A673 (cell line): ENCODE measurements at regions not wholly inside any gene's neighbourhood (a gene's known extent, or its start where the extent isn't known, plus 50 kb on each side); places are given as distances from the start of the nearest gene placed in this dataset.

Experiments
- BruUV-seq: library from RNA; stranded (reverse); fragments of 400-500 nt; replicated peaks from 2 replicates; lab custom pipeline; 2021; lab: Mats Ljungman, UMichigan
- CTCF ChIA-PET: fragments of 300-600 bp; sonication (Branson Sonifier 250); formaldehyde crosslinking; loops from one replicate; lab custom pipeline; 2022; ENCODE audit warnings: antibody characterized with exemption; lab: Charles Lee
- POLR2A ChIA-PET: fragments of 300-600 bp; sonication (Branson Sonifier 250); formaldehyde crosslinking; loops from one replicate; lab custom pipeline; 2022; ENCODE audit warnings: antibody characterized with exemption; ENCODE audit not compliant: low non-redundant PET; lab: Charles Lee
- DNase-seq: peaks from one replicate; pipeline ENCODE4 v3.0.0-alpha.2; 2015; ENCODE audit warnings: low spot score
- H3K27ac ChIP-seq: fragments of 200-600 bp; sonication (generic); 2 replicates; pipeline ENCODE4 v1.5.1; 2016; ENCODE audit warnings: mixed run types, low read depth, mild to moderate bottlenecking, mixed read lengths, antibody characterized with exemption, low read length; ENCODE audit not compliant: poor library complexity, severe bottlenecking
- H3K27me3 ChIP-seq: fragments of 200-600 bp; sonication (generic); replicated peaks from 2 replicates; pipeline ENCODE4 v1.6.1; 2017; ENCODE audit warnings: mixed run types, low read depth, mild to moderate bottlenecking, mixed read lengths, antibody characterized with exemption, low read length; ENCODE audit not compliant: insufficient read depth, poor library complexity
- H3K36me3 ChIP-seq: fragments of 200-600 bp; sonication (generic); 2 replicates; pipeline ENCODE4 v1.6.1; 2016; ENCODE audit warnings: mixed run types, mild to moderate bottlenecking, mixed read lengths, antibody characterized with exemption, low read length; ENCODE audit not compliant: insufficient read depth, poor library complexity, severe bottlenecking
- H3K4me1 ChIP-seq: fragments of 200-600 bp; sonication (generic); 2 replicates; pipeline ENCODE4 v1.6.1; 2017; ENCODE audit warnings: mixed run types, mild to moderate bottlenecking, mixed read lengths, antibody characterized with exemption, low read length; ENCODE audit not compliant: insufficient read depth, poor library complexity, severe bottlenecking
- H3K4me3 ChIP-seq: fragments of 200-600 bp; sonication (generic); 2 replicates; pipeline ENCODE4 v1.5.1; 2016; ENCODE audit warnings: low read depth, mixed run types, mild to moderate bottlenecking, mixed read lengths, low read length; ENCODE audit not compliant: poor library complexity, severe bottlenecking
- H3K9me3 ChIP-seq: fragments of 200-600 bp; sonication (generic); 2 replicates; pipeline ENCODE4 v1.6.1; 2016; ENCODE audit warnings: mixed run types, low read depth, mild to moderate bottlenecking, mixed read lengths, antibody characterized with exemption, low read length; ENCODE audit not compliant: poor library complexity, severe bottlenecking
- EZH2 ChIP-seq: fragments of 200-600 bp; sonication (generic); IDR thresholded peaks from 2 replicates; pipeline ENCODE4 v1.6.1; 2017; ENCODE audit warnings: borderline replicate concordance, low read depth, mild to moderate bottlenecking, mixed read lengths, antibody characterized with exemption, low read length; ENCODE audit not compliant: poor library complexity, severe bottlenecking
- intact Hi-C: fragments of 100-400 bp; cut with micrococcal nuclease; formaldehyde crosslinking; loops from one replicate; pipeline ENCODE4 v1.10.0; 2022; ENCODE audit not compliant: unreplicated experiment
- TF ChIP-seq, protein P1 (sequence below): fragments of 300-800, 200-600 bp; sonication (generic); conservative IDR thresholded peaks from 2 replicates; pipeline ENCODE4 v1.5.1; 2017; ENCODE audit warnings: low read depth, mild to moderate bottlenecking, antibody characterized with exemption, low read length, moderate library complexity, mixed read lengths

- H3K27ac ChIP-seq, result no peak overlapping the region
- intact Hi-C loops, result no loop called here
- ChIA-PET POLR2A (no interaction called here), CTCF (no interaction called here)
- no peaks in the 10 kb centered on the region for H3K9me3 ChIP-seq
- DNase-seq, result no peak
- H3K4me1 ChIP-seq, result no peaks in the 10 kb centered on the region
- no TSS peak for BruUV-seq
- H3K27me3 ChIP-seq, result peaks cover 39% of the 10 kb centered on the region
- no peak for TF ChIP-seq EZH2
- TF ChIP-seq, protein P1, sequence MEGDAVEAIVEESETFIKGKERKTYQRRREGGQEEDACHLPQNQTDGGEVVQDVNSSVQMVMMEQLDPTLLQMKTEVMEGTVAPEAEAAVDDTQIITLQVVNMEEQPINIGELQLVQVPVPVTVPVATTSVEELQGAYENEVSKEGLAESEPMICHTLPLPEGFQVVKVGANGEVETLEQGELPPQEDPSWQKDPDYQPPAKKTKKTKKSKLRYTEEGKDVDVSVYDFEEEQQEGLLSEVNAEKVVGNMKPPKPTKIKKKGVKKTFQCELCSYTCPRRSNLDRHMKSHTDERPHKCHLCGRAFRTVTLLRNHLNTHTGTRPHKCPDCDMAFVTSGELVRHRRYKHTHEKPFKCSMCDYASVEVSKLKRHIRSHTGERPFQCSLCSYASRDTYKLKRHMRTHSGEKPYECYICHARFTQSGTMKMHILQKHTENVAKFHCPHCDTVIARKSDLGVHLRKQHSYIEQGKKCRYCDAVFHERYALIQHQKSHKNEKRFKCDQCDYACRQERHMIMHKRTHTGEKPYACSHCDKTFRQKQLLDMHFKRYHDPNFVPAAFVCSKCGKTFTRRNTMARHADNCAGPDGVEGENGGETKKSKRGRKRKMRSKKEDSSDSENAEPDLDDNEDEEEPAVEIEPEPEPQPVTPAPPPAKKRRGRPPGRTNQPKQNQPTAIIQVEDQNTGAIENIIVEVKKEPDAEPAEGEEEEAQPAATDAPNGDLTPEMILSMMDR, result no peak
- no peak overlapping the region for H3K4me3 ChIP-seq
- no peaks in the 10 kb centered on the region for H3K36me3 ChIP-seq
These were observed 151.9 kb upstream of the NECTIN1 start for GRCh38 chr11:119880873-119881272.

- no peak for TF ChIP-seq EZH2
- TF ChIP-seq, protein P1, result no peak
- Histone ChIP-seq H3K4me1 (no peaks in the 10 kb centered on the region), H3K27ac (no peak overlapping the region), H3K4me3 (no peak overlapping the region), H3K36me3 (no peaks in the 10 kb centered on the region), H3K27me3 (peaks cover 34% of the 10 kb centered on the region), H3K9me3 (no peaks in the 10 kb centered on the region)
- DNase-seq, result no peak
- POLR2A ChIA-PET, result no interaction called here
- intact Hi-C loops, result no loop called here
- CTCF ChIA-PET, result no interaction called here
- no TSS peak for BruUV-seq
These were observed 151.1 kb upstream of the NECTIN1 start for GRCh38 chr11:119880143-119880542.

GRCh38 chr11:119878990-119879389 lies 150.0 kb upstream of the NECTIN1 start:
- peaks cover 34% of the 10 kb centered on the region for H3K27me3 ChIP-seq
- TF ChIP-seq, protein P1, result no peak
- no peak for TF ChIP-seq EZH2
- H3K4me1 ChIP-seq, result no peaks in the 10 kb centered on the region
- no peaks in the 10 kb centered on the region for H3K9me3 ChIP-seq
- H3K36me3 ChIP-seq, result no peaks in the 10 kb centered on the region
- no peak overlapping the region for H3K27ac ChIP-seq
- ChIA-PET POLR2A (no interaction called here), CTCF (no interaction called here)
- no TSS peak for BruUV-seq
- intact Hi-C loops, result no loop called here
- no peak overlapping the region for H3K4me3 ChIP-seq
- no peak for DNase-seq
